HCT116 (cell line): ENCODE measurements at regions not wholly inside any gene's neighbourhood (a gene's known extent, or its start where the extent isn't known, plus 50 kb on each side); places are given as distances from the start of the nearest gene placed in this dataset.

ENCODE experiments used
- ATAC-seq: fragments of 200-7000 bp; cut with Tn5 transposase; 2 replicates; pipeline ENCODE4 v1.9.1; 2020; ENCODE audit warnings: mild to moderate bottlenecking, moderate library complexity
- BruUV-seq: library from RNA; stranded (reverse); fragments of 400-500 nt; replicated peaks from 2 replicates; lab custom pipeline; 2021; lab: Mats Ljungman, UMichigan
- CTCF ChIA-PET: fragments of 300-600 bp; sonication (Branson Sonifier 250); formaldehyde crosslinking; loops from one replicate; lab custom pipeline; 2021; ENCODE audit warnings: antibody characterized with exemption; lab: Charles Lee
- POLR2A ChIA-PET: fragments of 300-600, 350-600 bp; sonication (Branson Sonifier 250); formaldehyde crosslinking; loops from one replicate; lab custom pipeline; 2021; ENCODE audit warnings: antibody characterized with exemption; lab: Charles Lee
- RAD21 ChIA-PET, 2 experiments: fragments of 300-600 bp; sonication (Branson Sonifier 250); formaldehyde crosslinking; loops; one replicate each; lab custom pipeline; 2023; ENCODE audit warnings: low total read pairs in 2 of 2; ENCODE audit not compliant: uncharacterized antibody in 2 of 2, unreplicated experiment in 2 of 2, low non-redundant PET in 1 of 2; lab: Charles Lee
- DNase-seq: peaks from one replicate; pipeline ENCODE4 v3.0.0-alpha.2; 2010; ENCODE audit warnings: low read depth, low spot score
- H2AFZ ChIP-seq: fragments of 200-600 bp; shearing (Covaris generic), sonication (generic); 2 replicates; pipeline ENCODE4 v1.6.1; 2017; ENCODE audit warnings: low read depth, mixed run types, mixed read lengths, antibody characterized with exemption, low read length; ENCODE audit not compliant: poor library complexity, severe bottlenecking
- H3K27ac ChIP-seq: 2 replicates; pipeline ENCODE4 v1.5.1; 2012; ENCODE audit warnings: low read depth, low read length
- H3K27me3 ChIP-seq: fragments of 200-600 bp; sonication (generic); 2 replicates; pipeline ENCODE4 v1.6.1; 2016; ENCODE audit warnings: mixed run types, low read length, mixed read lengths; ENCODE audit not compliant: insufficient read depth
- H3K36me3 ChIP-seq, 2 experiments: fragments of 200-500 bp in 1 of 2; fragments of 200-600 bp in 1 of 2; sonication (Bioruptor generic) in 1 of 2; sonication (generic) in 1 of 2; 2 replicates each; pipeline versions ENCODE4 v1.5.1 to v1.6.1; 2014 to 2016; ENCODE audit warnings: low read length in 2 of 2, inconsistent platforms in 1 of 2, mixed read lengths in 1 of 2, mixed run types in 1 of 2; ENCODE audit not compliant: insufficient read depth in 2 of 2, control insufficient read depth in 1 of 2
- H3K4me1 ChIP-seq, 2 experiments: fragments of 200-600 bp in 1 of 2; sonication (generic) in 1 of 2; 2 replicates each; pipeline versions ENCODE4 v1.5.1 to v1.6.1; 2012 to 2017; ENCODE audit warnings: low read length in 2 of 2, inconsistent platforms in 1 of 2, mild to moderate bottlenecking in 1 of 2, mixed read lengths in 1 of 2, mixed run types in 1 of 2, moderate library complexity in 1 of 2; ENCODE audit not compliant: insufficient read depth in 2 of 2, control insufficient read depth in 1 of 2
- H3K4me2 ChIP-seq: fragments of 200-600 bp; sonication (generic); 2 replicates; pipeline ENCODE4 v1.6.1; 2017; ENCODE audit warnings: mixed run types, low read length, mixed read lengths
- H3K4me3 ChIP-seq, 2 experiments: fragments of 200-600 bp in 1 of 2; sonication (generic) in 1 of 2; replicated peaks in 1 of 2; 2 replicates each; pipeline ENCODE4 v1.5.1; 2011 to 2016; ENCODE audit warnings: low read length in 2 of 2, control low read depth in 1 of 2, low read depth in 1 of 2, mild to moderate bottlenecking in 1 of 2, mixed read lengths in 1 of 2, mixed run types in 1 of 2
- H3K79me2 ChIP-seq: fragments of 200-600 bp; sonication (generic); 2 replicates; pipeline ENCODE4 v1.6.1; 2017; ENCODE audit warnings: mild to moderate bottlenecking, mixed run types, low read length, moderate library complexity, mixed read lengths; ENCODE audit not compliant: insufficient read depth
- H3K9ac ChIP-seq: fragments of 200-600 bp; sonication (generic); 2 replicates; pipeline ENCODE4 v1.6.1; 2016; ENCODE audit warnings: low read length, mixed read lengths
- H3K9me2 ChIP-seq: fragments of 200-600 bp; sonication (generic), shearing (Covaris generic); 2 replicates; pipeline ENCODE4 v1.6.1; 2017; ENCODE audit warnings: mixed run types, mild to moderate bottlenecking, moderate library complexity; ENCODE audit not compliant: insufficient read depth
- H3K9me3 ChIP-seq, 2 experiments: fragments of 200-500 bp in 1 of 2; fragments of 200-600 bp in 1 of 2; sonication (Bioruptor generic) in 1 of 2; sonication (generic) in 1 of 2; 2 replicates each; pipeline ENCODE4 v1.6.1; 2014 to 2017; ENCODE audit warnings: low read length in 2 of 2, mixed read lengths in 2 of 2, inconsistent platforms in 1 of 2, low read depth in 1 of 2, mild to moderate bottlenecking in 1 of 2, mixed run types in 1 of 2, moderate library complexity in 1 of 2; ENCODE audit not compliant: control insufficient read depth in 1 of 2, insufficient read depth in 1 of 2
- H4K20me1 ChIP-seq: fragments of 200-600 bp; sonication (generic), shearing (Covaris generic); 2 replicates; pipeline ENCODE4 v1.6.1; 2017; ENCODE audit warnings: mixed run types, mild to moderate bottlenecking, moderate library complexity; ENCODE audit not compliant: insufficient read depth
- CBX3 ChIP-seq: IDR thresholded peaks from 2 replicates; pipeline ENCODE4 v1.6.1; 2012; ENCODE audit warnings: low read depth
- CEBPB ChIP-seq: IDR thresholded peaks from 2 replicates; pipeline ENCODE4 v1.6.1; 2012; ENCODE audit warnings: low read depth
- EGR1 ChIP-seq: IDR thresholded peaks from 2 replicates; pipeline ENCODE4 v1.6.1; 2012; ENCODE audit warnings: low read depth
- ELF1 ChIP-seq: IDR thresholded peaks from 2 replicates; pipeline ENCODE4 v1.6.1; 2012; ENCODE audit warnings: low read depth, borderline replicate concordance
- EZH2phosphoT487 ChIP-seq: fragments of 200-600 bp; IDR thresholded peaks from 2 replicates; pipeline ENCODE4 v1.6.1; 2018; ENCODE audit warnings: antibody characterized with exemption, borderline replicate concordance
- FOSL1 ChIP-seq: IDR thresholded peaks from 2 replicates; pipeline ENCODE4 v1.6.1; 2012; ENCODE audit warnings: low read depth
- JUND ChIP-seq: IDR thresholded peaks from 2 replicates; pipeline ENCODE4 v1.6.1; 2012
- POLR2AphosphoS5 ChIP-seq: IDR thresholded peaks from 2 replicates; pipeline ENCODE4 v1.6.1; 2011; ENCODE audit warnings: mild to moderate bottlenecking, low read depth, low read length, moderate library complexity
- RAD21 ChIP-seq: IDR thresholded peaks from 2 replicates; pipeline ENCODE4 v1.6.1; 2012; ENCODE audit warnings: low read depth, mild to moderate bottlenecking
- SP1 ChIP-seq: IDR thresholded peaks from 2 replicates; pipeline ENCODE4 v1.6.1; 2012; ENCODE audit warnings: low read depth
- SRF ChIP-seq: IDR thresholded peaks from 2 replicates; pipeline ENCODE4 v1.6.1; 2012; ENCODE audit warnings: low read depth
- TCF7L2 ChIP-seq: IDR thresholded peaks from 2 replicates; pipeline ENCODE4 v1.7.0; 2011; ENCODE audit warnings: borderline replicate concordance, inconsistent platforms; ENCODE audit not compliant: insufficient read depth, insufficient read length; ENCODE audit errors: extremely low read depth
- YY1 ChIP-seq: IDR thresholded peaks from 2 replicates; pipeline ENCODE4 v1.6.1; 2011; ENCODE audit warnings: low read length, low read depth, moderate library complexity, mild to moderate bottlenecking; ENCODE audit not compliant: insufficient replicate concordance; ENCODE audit errors: extremely low read depth
- ZNF274 ChIP-seq: fragments of 200-500 bp; sonication (Bioruptor generic); IDR thresholded peaks from 2 replicates; pipeline ENCODE4 v1.6.1; 2014; ENCODE audit warnings: mild to moderate bottlenecking, low read depth, low read length, inconsistent platforms
- intact Hi-C: fragments of 100-400 bp; cut with micrococcal nuclease; formaldehyde crosslinking; loops from 2 replicates; pipeline ENCODE4 v1.10.0; 2022
- TF ChIP-seq, protein P1 (sequence below): IDR thresholded peaks from 2 replicates; pipeline ENCODE4 v1.6.1; 2012
- TF ChIP-seq, protein P2 (sequence below): IDR thresholded peaks from 2 replicates; pipeline ENCODE4 v1.6.1; 2012; ENCODE audit warnings: low read depth

- Histone ChIP-seq H3K36me3 (no peaks in the 10 kb centered on the region), H3K4me1 (no peaks in the 10 kb centered on the region), H4K20me1 (no peaks in the 10 kb centered on the region), H3K27ac (no peak overlapping the region), H3K9me3 (no peaks in the 10 kb centered on the region; a peak in 1 of 4 replicates), H2AFZ (no peak overlapping the region), H3K4me2 (no peak overlapping the region), H3K9me2 (no peaks in the 10 kb centered on the region)
- RAD21 ChIA-PET, result no interaction called here
- ATAC-seq, result no peak
- POLR2A ChIA-PET, result no interaction called here
- intact Hi-C loops, result no loop called here
- TF ChIP-seq EGR1 (no peak), FOSL1 (no peak), TCF7L2 (no peak), CBX3 (no peak), ELF1 (no peak), RAD21 (no peak)
- TF ChIP-seq, protein P1, sequence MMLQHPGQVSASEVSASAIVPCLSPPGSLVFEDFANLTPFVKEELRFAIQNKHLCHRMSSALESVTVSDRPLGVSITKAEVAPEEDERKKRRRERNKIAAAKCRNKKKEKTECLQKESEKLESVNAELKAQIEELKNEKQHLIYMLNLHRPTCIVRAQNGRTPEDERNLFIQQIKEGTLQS, result no peak
- TF ChIP-seq, all 23 proteins: peak for 0
- Histone ChIP-seq H3K4me3 (no peak overlapping the region), H3K79me2 (no peaks in the 10 kb centered on the region), H3K27me3 (peaks cover 11% of the 10 kb centered on the region; the same call in 1 of the 2 replicates), H3K9ac (no peak overlapping the region)
- DNase-seq, result no peak
- BruUV-seq, result no TSS peak
- CTCF ChIA-PET, result no interaction called here
Measured at GRCh38 chr9:124183772-124184171, 74.0 kb upstream of the NEK6 start.

GRCh38 chr9:124185413-124185812 lies 72.3 kb upstream of the NEK6 start:
- intact Hi-C loops, result no loop called here
- POLR2A ChIA-PET, result interaction anchor here (0.6 kb wide), 1 partner anchor 15 kb away, joined by 3 read pairs; no protein-coding TSS in a partner anchor

More at GRCh38 chr9:124185413-124185812, 72.3 kb upstream of the NEK6 start:
- RAD21 ChIA-PET, result no interaction called here
- H4K20me1 ChIP-seq, result no peaks in the 10 kb centered on the region
- no peaks in the 10 kb centered on the region for H3K36me3 ChIP-seq
- H3K9me3 ChIP-seq, result no peaks in the 10 kb centered on the region; a peak in 1 of 4 replicates
- no peak overlapping the region for H3K4me3 ChIP-seq
- CTCF ChIA-PET, result no interaction called here
- H3K27ac ChIP-seq, result no peak overlapping the region
- DNase-seq (no peak), ATAC-seq (no peak)
- no TSS peak for BruUV-seq
- H2AFZ ChIP-seq, result no peak overlapping the region
- H3K27me3 ChIP-seq, result peaks cover 10% of the 10 kb centered on the region; the same call in 1 of the 2 replicates
- H3K9me2 ChIP-seq, result no peaks in the 10 kb centered on the region
- H3K4me1 ChIP-seq, result no peaks in the 10 kb centered on the region
- H3K4me2 ChIP-seq, result no peak overlapping the region
- H3K79me2 ChIP-seq, result no peaks in the 10 kb centered on the region
- H3K9ac ChIP-seq, result no peak overlapping the region
- TF ChIP-seq EZH2phosphoT487, result no peak
- no peak for TF ChIP-seq JUND
- TF ChIP-seq SP1, result no peak
- no peak for TF ChIP-seq RAD21
- TF ChIP-seq CEBPB, result no peak
- TF ChIP-seq ZNF274, result no peak
- no peak for TF ChIP-seq POLR2AphosphoS5
- TF ChIP-seq, protein P1, result no peak
- no peak for TF ChIP-seq SRF
- TF ChIP-seq TCF7L2, result no peak
- TF ChIP-seq YY1, result no peak
- TF ChIP-seq CBX3, result no peak
- TF ChIP-seq, protein P2, sequence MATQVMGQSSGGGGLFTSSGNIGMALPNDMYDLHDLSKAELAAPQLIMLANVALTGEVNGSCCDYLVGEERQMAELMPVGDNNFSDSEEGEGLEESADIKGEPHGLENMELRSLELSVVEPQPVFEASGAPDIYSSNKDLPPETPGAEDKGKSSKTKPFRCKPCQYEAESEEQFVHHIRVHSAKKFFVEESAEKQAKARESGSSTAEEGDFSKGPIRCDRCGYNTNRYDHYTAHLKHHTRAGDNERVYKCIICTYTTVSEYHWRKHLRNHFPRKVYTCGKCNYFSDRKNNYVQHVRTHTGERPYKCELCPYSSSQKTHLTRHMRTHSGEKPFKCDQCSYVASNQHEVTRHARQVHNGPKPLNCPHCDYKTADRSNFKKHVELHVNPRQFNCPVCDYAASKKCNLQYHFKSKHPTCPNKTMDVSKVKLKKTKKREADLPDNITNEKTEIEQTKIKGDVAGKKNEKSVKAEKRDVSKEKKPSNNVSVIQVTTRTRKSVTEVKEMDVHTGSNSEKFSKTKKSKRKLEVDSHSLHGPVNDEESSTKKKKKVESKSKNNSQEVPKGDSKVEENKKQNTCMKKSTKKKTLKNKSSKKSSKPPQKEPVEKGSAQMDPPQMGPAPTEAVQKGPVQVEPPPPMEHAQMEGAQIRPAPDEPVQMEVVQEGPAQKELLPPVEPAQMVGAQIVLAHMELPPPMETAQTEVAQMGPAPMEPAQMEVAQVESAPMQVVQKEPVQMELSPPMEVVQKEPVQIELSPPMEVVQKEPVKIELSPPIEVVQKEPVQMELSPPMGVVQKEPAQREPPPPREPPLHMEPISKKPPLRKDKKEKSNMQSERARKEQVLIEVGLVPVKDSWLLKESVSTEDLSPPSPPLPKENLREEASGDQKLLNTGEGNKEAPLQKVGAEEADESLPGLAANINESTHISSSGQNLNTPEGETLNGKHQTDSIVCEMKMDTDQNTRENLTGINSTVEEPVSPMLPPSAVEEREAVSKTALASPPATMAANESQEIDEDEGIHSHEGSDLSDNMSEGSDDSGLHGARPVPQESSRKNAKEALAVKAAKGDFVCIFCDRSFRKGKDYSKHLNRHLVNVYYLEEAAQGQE, result no peak
